GM12892 (cell line): ENCODE measurements at regions not wholly inside any gene's neighbourhood (a gene's known extent, or its start where the extent isn't known, plus 50 kb on each side); places are given as distances from the start of the nearest gene placed in this dataset.

ENCODE experiments used
- DNase-seq: peaks from one replicate; pipeline ENCODE4 v3.0.0; 2011; ENCODE audit not compliant: insufficient read length
- FAIRE-seq: peaks from 2 replicates; lab custom pipeline; 2011; peaks lifted over from hg19 to GRCh38; lab: Jason Lieb, UNC
- POLR2A ChIP-seq: IDR thresholded peaks from 2 replicates; pipeline ENCODE4 v1.6.1; 2011; ENCODE audit warnings: low read depth, low read length, control low read depth
- POLR2AphosphoS5 ChIP-seq: IDR thresholded peaks from 2 replicates; pipeline ENCODE4 v1.6.1; 2011; ENCODE audit warnings: low read depth, low read length, control low read depth
- TAF1 ChIP-seq: IDR thresholded peaks from 2 replicates; pipeline ENCODE4 v1.6.1; 2011; ENCODE audit warnings: low read depth, mild to moderate bottlenecking, control low read depth, low read length, borderline replicate concordance

DNA sequence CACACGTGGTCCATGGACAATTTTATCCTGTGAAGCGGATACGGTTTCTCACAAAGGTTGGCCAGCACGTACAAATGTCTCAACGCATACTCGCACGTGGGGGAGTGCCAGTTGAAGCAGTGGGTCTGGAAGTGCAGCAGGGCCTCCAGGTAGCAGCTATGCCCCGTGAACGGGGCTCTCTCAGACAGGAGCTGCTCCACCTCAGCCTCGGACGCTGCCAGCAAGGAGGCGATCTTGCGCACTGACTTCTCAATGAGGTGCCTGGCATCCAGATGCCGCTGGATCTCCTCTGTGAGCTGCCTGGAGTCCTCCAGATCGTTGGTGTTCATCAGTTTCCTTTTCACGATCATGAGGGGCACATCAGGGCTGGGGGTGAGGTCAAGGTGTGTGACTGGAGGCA lies 2272.0 kb downstream of the PCDH9 start:
- no peak for FAIRE-seq
- DNase-seq, result no peak

DNA sequence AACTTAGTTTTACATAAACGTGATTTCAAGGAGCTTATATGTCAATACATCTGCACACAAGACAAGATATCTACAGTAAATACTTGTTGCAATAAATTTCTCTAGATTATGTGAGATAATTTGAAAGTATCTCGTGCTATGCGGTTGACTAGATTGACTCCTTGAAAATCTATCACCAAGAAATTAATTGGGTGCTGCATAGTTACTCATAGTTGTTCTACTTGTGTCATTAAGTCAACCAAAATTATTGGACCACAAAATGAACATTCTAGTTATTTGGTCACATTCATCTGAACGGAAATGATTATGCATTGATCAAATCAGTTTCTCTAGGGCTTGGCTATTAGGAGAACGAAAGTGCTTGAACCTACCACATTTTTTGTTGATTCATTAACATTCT lies 2291.5 kb downstream of the PCDH9 start:
- DNase-seq, result no peak
- no peak for FAIRE-seq
- TF ChIP-seq POLR2A (no peak), TAF1 (no peak), POLR2AphosphoS5 (no peak)

More for the DNA sequence above, 2272.0 kb downstream of the PCDH9 start:
- TF ChIP-seq TAF1, result no peak
- TF ChIP-seq POLR2A, result no peak
- TF ChIP-seq POLR2AphosphoS5, result no peak

- no peak for TF ChIP-seq TAF1
- TF ChIP-seq POLR2AphosphoS5, result no peak
- TF ChIP-seq POLR2A, result no peak
- DNase-seq (no peak), FAIRE-seq (no peak)
These were observed 2292.8 kb downstream of the PCDH9 start for GRCh38 chr13:64937302-64937701.

GRCh38 chr13:64936879-64937278 lies 2293.3 kb downstream of the PCDH9 start:
- TF ChIP-seq TAF1 (no peak), POLR2A (no peak), POLR2AphosphoS5 (no peak)
- DNase-seq, result no peak
- FAIRE-seq, result no peak

DNA sequence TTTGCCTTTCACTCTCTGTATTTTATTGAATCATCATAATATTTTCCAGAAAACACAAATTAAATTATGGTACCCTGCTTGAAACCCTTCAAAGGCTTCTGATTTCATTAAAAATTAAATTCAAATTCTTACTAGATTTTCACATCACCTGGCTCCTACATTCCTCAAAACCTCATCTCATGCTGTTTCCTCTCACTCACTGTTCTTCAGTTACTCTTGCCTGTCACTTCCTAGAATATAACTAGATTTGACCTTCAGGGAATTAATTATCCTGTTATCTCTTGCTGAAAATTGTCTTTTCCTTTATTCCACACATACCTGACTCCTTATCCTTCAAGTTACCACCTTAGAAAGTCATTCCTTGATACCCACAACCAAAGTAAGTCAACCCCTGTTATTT lies 2294.7 kb downstream of the PCDH9 start:
- no peak for DNase-seq
- no peak for FAIRE-seq
- TF ChIP-seq POLR2AphosphoS5 (no peak), POLR2A (no peak), TAF1 (no peak)

DNA sequence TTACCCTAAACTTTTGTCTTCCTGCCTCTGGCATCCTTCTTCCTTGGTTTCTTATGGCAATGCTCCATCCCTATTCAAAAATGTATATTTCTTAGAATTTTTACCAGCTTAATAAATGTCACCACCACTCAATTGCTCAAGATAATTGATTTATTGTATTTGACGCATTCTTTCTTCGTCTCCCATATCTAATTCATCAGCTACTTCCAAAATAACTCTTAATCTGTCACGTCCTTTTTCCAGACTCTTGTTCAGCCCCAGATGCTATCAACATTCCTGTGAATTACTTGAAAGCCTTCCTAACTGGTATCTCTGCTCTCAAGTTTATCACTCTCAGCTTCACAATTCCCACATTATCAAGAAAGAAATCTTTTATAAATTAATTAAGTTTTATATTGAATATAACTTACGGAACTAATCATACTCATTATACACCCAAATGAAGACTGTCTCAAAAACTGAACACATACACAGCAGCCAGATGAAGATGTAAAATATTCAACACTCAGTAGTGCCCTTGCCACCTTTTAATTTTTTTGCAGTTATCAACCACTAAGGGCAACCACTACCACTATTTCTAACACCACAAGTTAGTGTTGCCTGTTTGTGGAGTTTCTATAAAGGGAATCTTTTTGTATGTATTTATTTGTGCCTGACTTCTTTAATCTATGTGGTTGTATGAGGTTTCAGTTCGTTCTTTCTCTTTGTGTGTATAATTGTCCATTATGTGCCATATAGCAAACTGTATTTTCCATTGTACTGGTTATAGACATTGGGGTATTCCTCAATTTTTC lies 2295.4 kb downstream of the PCDH9 start:
- no peak for DNase-seq
- TF ChIP-seq TAF1, result no peak
- TF ChIP-seq POLR2A, result no peak
- no peak for TF ChIP-seq POLR2AphosphoS5
- FAIRE-seq, result no peak

GRCh38 chr13:64930636-64931035 lies 2299.5 kb downstream of the PCDH9 start:
- no peak for DNase-seq
- FAIRE-seq, result no peak
- no peak for TF ChIP-seq TAF1
- TF ChIP-seq POLR2A, result no peak
- no peak for TF ChIP-seq POLR2AphosphoS5

DNA sequence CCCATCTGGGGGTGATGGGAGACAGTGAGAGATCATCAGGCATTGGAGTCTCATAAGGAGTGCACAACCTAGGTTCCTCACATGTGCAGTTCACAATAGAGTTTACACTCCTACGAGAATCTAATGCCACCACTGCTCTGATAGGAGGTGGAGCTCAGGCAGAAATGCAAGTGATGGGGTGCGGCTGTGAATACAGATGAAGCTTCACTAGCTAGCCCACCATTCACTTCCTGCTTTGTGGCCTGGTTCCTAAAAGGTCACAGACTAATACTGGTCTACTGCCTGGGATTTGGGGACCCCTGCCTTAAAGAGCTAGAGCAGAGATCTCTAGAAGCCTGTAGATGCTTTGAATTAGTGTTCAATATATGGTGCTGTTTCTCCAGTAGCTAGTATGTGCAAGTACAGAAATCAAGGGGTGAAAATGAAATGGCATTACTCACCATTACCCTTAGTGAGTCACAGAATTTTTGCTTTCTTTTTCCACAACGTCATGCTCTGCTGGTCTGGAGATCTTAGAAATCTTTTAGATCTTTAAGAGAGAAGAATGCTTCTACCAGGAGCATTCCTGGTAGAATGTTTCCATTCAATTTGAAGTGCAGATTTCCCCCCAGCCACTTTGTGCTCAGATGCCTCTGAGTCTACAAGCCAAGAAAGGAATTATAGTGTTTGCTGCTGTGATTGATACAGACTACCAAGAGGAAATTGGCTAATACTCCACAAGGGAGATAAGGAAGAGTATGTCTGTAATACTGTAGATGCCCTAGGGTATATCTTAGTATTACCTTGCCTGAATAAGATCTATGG lies 2301.2 kb downstream of the PCDH9 start:
- DNase-seq (no peak), FAIRE-seq (no peak)
- TF ChIP-seq TAF1, result no peak
- TF ChIP-seq POLR2AphosphoS5, result no peak
- TF ChIP-seq POLR2A, result no peak

GRCh38 chr13:64925727-64926126 lies 2304.4 kb downstream of the PCDH9 start:
- FAIRE-seq (no peak), DNase-seq (no peak)
- TF ChIP-seq POLR2AphosphoS5 (no peak), POLR2A (no peak), TAF1 (no peak)

DNA sequence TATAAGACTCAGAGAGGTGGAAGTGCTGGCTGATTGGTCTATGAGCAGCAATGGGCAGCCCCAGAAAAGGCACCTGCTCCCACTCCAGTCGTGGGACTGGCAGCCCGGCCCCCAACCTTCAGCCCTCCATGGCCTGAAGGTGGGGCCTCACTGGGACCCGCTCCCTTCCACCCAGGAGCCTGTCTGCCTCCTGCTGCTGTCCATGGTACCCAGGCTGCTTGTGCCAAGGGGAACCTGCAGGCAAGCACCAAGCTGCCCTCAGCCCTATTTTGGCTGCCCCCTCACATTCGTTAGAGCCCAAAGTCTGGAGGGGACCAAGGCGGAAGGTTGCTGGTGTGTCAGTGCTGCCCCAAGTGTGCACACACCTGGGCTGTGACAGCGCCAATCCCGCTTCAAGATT lies 2304.9 kb downstream of the PCDH9 start:
- FAIRE-seq, result no peak

DNA sequence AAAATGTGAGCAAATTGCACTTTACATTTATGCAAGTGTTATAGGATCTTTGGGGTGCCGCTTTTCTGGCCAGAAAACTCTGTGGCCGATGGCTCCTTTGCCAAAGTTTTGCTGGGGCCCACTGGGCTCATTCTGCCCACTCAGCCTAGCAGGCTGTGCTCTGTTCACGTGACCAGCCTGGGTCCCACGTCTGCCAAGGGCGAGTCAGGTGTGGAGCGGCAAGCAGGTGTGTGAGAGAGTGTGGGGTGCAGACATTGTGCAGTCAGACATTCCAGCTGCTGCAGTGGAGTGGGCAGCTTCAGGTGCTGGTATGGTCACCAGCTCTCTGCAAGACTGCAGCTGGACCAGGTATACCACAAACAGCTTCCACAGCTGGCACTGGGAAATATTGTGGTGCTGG lies 2305.7 kb downstream of the PCDH9 start:
- FAIRE-seq (no peak), DNase-seq (no peak)
- TF ChIP-seq TAF1, result no peak
- no peak for TF ChIP-seq POLR2A
- TF ChIP-seq POLR2AphosphoS5, result no peak

More for the DNA sequence above, 2304.9 kb downstream of the PCDH9 start:
- no peak for DNase-seq
- TF ChIP-seq POLR2A (no peak), POLR2AphosphoS5 (no peak), TAF1 (no peak)

DNA sequence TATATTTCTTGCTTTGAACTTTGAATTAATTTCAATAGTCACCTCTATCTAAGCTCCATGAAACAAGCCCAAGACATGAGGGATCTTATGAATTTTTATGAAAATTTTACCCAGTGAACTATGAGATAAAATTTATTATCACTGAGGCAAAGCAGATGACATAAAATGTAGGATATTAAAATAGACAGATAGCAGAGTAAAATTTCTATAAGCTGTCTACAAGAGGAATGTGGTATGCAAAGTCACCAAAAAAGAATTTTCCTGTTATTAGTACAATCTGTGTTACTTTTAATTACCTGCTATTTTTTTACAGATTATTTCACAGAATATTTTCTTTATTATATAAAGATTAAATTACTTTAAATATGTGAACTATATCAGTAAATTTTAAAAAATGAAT lies 2312.6 kb downstream of the PCDH9 start:
- DNase-seq, result no peak
- no peak for FAIRE-seq
- no peak for TF ChIP-seq POLR2A
- TF ChIP-seq POLR2AphosphoS5, result no peak
- TF ChIP-seq TAF1, result no peak
